ENCODE measurements at regions not wholly inside any gene's neighbourhood (a gene's known extent, or its start where the extent isn't known, plus 50 kb on each side); places are given as distances from the start of the nearest gene placed in this dataset.

- TF ChIP-seq CTCF (IDR thresholded peaks at IDR 0.05 in 4 of 5, conservative IDR thresholded peaks at IDR 0.05 in 1 of 5) (no peak), POLR2A (IDR thresholded peaks at IDR 0.05) (no peak)
These were observed 450.9 kb downstream of the PCDH10 start for GRCh38 chr4:133600008-133600407.
